GM18909 (cell line): ENCODE measurements at regions not wholly inside any gene's neighbourhood (a gene's known extent, or its start where the extent isn't known, plus 50 kb on each side); places are given as distances from the start of the nearest gene placed in this dataset.

ENCODE experiments used
- ATAC-seq: cut with Tn5 transposase; IDR thresholded peaks from one replicate; pipeline ENCODE4 v1.9.1; 2021; ENCODE audit warnings: mild to moderate bottlenecking; ENCODE audit not compliant: unreplicated experiment, poor library complexity

DNA sequence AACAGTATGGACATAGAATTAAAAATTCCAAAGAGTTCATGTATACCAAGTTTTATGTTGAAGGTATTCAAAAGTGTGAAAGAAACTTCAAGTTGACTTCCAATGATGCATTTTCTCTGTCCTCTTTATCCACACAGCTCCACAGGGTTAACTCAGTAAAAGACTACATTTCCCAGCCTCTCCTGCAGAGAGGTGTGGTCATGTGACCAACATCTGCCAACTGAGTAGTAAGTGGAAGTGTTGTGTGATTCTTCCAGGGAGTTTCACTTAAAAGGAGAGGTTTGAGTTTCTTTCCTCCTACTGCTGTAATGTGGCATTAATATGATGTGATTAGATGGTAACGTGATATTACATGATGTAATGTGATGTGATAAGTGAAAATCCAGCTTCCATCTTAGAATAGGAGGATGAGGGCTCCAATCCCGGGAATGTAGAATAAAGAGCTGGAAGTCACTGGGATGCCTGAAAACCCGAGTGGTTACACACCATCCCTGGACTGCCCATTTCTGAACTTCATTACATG lies 280.6 kb downstream of the ARRDC4 start:
- no peak for ATAC-seq

DNA sequence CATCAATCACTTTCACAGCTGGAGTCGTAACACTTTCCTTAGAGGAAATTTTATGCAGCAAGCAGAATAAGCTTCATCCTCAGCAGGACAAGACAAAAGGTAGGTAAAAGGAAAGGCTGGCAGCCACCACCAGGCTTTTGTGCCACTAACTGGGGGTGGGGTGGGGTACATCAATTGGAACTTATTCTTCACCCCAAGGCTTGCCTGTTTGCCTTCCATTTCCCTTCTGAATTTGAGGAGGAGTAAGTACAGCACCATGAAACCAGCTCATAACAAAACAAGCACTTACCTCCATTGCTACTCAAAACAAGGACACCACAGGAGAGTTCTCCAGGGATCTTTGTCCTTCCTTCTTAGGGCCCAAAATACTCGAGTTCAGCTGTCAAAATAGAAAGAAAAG lies 296.8 kb downstream of the ARRDC4 start:
- no peak for ATAC-seq

DNA sequence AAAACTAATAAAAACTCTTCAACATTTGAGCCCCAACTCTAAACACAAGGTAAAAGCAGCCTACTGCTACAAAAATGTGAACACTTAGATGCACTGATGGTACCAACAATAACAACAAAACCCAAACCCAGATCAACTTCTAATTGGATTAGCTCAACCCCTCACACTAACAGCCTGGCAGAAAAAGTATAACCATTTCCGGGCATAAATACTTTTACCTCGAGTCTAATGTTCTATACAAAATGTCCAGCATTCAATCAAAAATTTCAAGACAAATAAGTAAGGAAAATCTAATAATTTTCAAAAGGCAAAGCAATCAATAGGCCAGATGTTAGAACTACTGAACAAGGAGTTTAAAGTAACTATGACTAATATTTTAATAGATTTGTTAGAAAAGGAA lies 303.3 kb downstream of the ARRDC4 start:
- ATAC-seq, result no peak

DNA sequence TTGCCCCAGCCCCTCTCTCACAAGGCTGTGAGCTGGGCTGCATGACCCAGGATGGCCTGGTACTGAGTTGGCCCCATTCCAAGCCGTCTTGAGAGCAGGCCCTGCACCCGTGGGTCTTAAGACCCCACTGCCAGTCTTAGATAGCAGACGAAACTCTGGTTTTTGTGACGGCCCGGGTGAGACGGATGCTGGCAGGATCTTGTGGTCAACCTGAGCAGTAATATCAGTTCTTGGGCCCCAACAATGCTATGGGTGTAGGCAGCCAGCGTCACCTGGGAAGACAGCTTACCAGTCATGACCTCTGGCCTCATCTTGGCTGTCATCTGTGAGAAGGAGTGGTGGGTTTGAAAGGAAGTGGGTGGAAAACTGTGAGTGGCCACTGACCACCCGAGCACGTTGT lies 305.8 kb downstream of the ARRDC4 start:
- ATAC-seq, result no peak

DNA sequence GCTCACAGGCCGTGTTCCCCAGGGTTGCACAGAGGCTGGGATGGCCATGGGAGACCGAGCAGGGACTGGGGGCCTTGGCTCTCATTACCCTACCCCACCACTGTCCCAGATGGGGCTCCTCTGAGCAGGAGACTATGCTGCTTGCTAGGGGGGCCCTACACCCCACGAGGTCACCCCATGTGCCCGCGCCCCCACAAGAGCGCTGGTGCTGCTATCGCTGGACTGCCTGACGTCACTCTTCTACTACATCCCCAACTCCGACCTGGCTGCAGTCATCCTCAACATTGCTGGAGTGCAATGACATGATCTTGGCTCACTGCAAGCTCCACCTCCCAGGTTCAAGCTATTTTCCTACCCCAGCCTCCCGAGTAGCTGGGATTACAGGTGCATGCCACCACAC lies 307.7 kb downstream of the ARRDC4 start:
- ATAC-seq, result no peak

DNA sequence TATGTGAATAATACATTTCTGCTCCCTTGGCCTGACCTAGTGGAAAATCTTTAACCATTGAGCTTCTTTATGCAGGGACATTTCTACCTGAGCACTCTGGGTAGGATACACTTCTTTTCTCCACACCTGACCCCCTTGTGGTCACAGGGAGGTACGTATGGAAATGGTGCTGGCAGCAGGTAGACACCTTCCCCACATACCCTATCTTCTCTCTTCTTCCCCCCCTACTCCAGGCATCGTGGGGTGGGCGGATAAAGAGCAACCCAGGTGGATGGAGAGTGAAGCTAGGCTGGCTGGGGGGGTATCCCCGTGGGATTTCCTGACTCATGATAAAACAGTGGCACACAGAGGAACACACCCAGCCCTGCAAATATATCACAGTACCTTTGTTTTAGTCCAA lies 312.1 kb downstream of the ARRDC4 start:
- no peak for ATAC-seq

DNA sequence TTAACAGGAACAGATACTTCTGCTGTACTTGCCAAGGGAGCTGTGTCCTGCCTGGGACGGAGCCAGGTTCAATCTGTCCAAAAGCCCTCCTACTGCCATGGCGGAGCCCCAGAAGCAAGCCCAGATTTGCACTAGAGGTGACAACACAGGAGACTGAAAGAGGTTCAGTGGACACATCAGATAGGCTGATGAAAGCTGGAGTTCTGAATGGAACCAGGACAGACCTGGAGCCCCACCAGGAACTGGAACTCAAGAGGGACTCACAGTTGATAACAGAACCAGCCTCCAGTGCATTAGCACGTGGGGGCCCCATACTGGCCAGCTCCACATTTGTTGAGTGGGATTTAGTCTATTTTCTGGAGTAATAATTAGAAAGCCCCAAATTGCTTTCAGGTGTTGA lies 315.5 kb downstream of the ARRDC4 start:
- ATAC-seq, result no peak

DNA sequence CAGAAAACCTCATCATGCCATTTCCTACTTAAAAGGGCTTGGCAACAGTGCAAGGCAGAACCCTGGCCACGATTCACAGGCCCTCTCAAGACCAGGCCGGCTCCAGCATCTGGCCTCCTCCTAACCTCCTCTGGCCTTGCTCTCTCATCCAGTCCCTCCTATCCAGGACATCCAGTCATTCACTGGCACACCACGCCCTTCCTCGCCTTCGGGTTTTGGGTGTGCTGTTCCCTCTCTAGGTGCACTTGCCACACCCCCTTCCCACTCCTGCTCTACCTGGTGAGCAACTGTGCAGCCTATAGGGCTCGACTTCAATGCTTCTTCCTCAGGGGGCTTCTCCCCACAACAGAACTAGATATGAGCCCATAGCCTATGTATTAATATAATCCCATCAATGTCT lies 317.1 kb downstream of the ARRDC4 start:
- ATAC-seq, result no peak

DNA sequence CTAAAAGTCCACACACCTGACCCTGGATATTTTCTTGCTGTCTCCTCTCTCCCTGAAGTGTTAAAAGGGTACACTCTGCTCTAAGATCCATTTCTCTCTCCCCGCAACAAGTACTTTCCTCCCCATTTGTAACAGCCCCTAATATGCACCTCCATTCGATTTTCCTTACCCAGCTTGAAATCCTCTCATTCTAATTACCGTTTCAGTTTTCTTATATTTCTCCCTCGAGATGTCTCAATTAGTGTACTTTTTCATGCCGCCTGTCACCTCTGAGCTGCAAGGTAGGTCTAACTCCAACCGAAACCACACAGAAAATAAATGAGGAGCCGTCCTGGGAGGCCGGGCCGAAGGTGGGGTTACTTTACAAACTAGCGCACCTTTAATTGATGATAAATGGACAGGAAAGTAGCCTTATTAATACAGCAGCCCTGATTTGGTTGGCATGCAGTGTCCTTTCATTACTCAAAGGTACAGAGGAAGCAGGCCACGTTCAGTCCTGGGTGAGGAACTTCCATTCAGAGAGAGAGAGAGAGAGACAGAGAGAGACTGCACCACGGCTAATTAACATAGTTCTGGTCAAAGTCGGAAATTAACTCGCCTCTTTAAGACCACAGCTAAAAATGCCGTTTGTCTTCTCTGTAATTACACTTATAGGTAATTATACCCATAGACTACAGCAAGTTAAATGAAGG lies 319.9 kb downstream of the ARRDC4 start:
- ATAC-seq, result no peak

DNA sequence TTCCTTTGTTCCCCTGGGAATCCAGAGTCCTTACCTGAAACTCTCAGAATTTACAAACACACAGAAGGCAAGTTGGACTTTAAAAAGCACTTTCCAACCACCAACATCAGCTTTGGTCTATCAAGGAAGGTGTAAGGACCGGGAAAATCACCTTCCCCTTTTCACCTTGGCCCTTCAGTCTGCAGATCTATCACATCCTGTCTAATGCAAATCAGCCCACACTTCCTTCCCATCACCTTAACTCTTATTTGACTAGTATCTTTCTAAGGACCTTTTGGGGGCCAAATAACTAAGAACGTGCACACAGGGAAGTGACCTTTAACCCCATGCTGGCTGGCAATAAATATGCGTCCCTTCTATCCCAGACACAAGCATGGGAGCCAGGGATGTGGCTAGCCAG lies 320.6 kb downstream of the ARRDC4 start:
- ATAC-seq, result no peak

DNA sequence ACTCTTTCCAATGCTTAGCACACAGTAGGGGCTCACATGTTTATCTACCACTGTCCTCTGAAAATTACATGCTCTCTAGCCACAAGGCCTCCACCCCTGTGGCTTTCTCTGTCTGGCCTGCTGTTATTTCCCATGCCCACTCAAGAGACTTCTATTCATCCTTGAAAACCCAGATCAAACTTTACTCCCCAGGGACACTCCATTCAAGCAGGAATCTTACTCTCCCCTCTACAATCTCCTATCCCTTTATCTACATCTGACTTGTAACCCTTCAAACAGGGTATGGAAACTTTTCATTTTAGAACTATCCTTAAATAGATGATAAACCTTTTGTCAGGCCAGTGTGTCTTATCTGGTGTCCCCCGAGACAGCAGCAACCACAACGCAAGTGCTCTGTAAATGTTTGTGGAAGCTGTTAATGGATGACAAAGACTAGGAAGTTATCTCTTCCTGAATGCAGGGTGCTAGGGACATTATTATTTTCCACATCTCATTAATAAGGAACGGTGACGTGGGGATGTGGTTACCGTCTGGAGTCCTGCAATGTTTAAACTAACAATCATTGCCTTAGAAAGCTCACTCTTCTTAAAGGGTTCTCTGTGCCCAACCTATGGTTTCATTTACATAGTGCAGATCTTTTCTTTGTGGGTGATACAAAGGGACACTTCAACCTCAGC lies 322.3 kb downstream of the ARRDC4 start:
- peak; percentile 80 for ATAC-seq

DNA sequence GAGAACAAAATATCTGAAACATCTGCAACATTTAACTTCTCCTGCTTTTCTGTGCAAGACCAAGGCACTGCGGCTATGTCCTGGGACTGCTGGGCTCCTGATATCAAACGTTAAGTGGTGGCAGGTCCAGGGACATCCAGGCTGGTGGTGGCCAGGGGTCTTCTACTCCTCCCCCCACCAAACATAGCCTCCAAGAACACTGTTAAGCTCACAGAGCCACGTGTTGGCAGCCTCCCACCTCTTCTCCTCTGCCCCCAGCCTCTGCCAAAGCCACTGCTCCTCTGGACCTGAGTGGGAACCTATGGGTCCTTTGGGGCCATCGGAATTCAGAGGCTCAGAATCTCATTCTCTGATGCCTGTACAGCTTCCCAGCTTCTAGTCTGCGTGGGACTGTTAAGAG lies 325.7 kb downstream of the ARRDC4 start:
- no peak for ATAC-seq

DNA sequence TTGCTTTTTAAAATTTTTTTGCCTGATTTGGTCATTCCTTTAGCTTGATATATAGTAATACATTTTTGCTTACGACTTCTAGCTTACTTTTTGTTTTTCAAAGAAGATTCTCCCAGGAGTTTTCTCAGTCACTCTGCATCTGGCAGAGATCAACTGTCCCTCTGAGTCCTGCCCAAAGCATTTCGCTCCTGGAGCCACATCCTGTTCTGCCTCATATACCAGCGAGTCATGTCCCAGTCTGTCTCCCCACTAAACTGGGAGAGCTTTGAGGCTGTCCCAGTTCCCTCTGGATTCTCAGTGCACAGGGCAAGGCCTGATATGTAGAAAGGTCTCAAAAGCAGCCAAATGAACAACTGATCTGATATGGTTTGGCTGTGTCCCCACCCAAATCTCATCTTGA lies 326.3 kb downstream of the ARRDC4 start:
- no peak for ATAC-seq

DNA sequence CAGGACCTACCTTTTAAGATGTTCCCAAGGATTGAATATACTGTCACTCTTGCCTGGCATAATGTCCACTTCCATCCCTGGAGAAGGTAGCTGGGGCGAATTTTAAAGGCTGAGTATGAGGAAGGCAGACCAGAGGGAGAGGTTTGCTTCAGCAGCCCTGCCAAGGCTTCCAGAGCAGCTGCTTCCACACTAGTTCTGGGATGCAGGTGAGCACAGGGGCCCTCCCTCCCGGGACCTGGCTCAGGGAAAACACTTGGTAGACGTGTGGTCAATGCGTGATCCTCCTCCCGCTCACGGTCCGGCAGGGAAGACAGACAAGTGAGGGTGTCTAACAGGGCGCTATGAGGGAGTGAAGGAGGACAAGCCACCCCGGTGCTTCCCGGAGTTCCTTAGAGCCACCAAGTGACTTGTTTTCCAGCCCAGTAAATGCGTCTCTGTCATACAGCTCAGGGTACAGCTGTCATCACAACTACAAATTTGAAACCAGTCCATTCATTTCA lies 327.6 kb downstream of the ARRDC4 start:
- no peak for ATAC-seq

DNA sequence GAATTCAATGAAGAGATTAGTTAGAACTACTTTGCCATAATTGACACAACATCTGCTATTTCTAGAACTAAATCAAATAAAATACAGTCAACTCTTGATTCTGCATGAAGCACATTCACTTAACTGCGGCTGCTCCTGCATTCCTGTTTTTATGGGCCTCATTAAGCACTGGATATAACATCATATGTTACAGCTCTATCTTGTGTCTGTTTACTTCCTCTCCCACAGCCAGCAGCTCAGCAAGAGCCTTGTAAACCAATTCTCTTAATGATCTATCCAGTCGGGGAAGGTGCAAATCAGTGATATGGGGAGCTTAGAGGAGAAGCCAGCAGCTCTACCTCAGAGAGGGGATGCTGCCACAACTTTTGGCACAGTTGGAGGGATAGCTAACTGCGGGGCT lies 329.2 kb downstream of the ARRDC4 start:
- no peak for ATAC-seq

DNA sequence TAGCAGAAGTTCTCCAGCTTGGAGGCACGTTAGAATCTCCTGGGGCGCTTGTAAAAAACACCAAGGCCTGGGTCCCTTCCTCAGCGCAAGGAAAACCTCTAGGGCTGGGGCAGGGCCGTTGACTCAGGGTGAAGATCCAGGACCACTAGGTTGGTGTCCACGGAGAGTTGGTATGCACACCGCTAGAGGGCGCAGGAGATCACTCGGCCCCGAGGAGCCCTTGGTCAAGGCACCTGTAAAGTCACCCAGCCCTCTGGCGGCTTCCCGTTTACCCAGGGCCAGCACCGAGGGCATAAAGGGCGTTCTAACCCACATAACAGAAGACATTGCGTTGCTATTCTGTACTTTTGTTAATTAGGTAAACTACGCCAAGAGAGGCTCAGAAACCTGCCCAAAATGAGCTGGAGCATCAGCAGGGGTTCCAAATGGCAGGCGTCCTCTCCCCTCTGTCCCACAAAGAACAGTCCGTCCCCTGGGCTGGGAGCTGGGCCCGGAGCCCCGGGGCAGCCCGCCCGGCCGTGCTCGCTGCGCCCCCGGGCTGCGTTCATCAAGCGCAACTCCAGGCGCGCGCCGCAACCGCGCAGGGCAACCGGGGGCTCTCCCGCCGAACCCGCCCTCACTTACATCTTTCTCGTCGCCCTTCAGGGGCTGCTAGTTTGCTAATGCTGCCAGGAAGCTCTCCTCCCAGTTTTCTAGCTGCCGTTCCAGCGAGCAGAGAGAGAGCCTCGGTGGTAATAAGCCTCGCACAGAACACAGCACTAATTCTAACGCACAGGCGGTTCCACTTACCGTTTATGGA lies 332.1 kb downstream of the ARRDC4 start:
- peak; percentile 86 for ATAC-seq

DNA sequence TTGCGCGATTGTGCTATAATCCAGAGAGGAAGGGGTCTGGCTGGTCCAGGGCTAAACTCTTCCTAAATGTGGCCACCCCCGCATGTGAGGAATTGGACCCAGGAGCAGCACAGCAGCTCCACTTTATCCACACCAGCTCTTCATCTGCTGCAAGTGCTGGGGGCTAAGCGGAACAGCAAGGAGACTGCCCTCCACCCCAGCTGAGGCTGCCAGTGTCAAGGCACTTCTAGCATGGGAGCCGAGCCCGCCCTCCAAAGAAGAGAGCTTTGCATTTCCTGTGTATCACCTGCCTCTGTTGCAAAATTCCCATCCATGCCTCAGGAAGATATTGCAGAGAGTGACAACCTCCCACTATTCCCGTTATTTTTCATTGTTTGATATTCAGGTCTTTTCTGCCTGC lies 333.6 kb downstream of the ARRDC4 start:
- ATAC-seq, result no peak

DNA sequence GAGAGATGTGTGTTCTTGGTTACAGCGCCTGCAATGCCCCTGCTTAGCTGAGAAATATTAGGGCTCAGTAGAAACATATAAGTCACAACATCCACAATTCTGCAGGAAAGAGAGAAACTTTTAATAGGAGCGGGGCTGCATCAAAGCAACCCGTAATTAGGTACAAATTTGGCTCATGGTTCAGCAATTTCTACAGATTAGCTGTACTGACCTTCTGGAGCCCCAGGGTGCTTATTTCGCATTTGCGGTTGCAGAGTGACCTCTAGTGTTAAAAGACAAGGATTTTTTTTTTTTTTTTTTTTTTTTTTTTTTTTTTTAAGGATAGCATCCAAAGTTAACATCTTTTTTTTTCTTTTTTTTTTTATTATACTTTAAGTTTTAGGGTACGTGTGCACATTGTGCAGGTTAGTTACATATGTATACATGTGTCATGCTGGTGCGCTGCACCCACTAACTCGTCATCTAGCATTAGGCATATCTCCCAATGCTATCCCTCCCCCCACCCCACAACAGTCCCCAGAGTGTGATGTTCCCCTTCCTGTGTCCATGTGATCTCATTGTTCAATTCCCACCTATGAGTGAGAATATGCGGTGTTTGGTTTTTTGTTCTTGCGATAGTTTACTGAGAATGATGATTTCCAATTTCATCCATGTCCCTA lies 334.7 kb downstream of the ARRDC4 start:
- peak; percentile 41 for ATAC-seq

DNA sequence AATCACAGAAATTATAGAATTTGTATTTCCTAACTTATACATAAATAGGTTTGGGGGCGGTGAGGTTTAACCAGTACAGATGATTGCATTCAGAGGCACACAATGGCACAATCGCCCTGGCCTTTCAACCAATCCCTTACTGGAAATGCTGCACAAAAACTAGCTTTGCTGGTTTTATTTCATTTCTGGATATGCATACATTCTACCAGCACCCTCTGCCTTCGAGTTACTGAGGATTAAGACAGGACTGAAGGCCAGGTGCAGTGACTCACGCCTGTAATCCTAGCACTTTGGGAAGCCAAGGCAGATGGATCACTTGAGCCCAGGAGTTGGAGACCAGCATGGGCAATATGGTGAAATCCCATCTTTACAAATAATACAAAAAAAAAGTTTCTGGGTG lies 336.1 kb downstream of the ARRDC4 start:
- ATAC-seq, result no peak

DNA sequence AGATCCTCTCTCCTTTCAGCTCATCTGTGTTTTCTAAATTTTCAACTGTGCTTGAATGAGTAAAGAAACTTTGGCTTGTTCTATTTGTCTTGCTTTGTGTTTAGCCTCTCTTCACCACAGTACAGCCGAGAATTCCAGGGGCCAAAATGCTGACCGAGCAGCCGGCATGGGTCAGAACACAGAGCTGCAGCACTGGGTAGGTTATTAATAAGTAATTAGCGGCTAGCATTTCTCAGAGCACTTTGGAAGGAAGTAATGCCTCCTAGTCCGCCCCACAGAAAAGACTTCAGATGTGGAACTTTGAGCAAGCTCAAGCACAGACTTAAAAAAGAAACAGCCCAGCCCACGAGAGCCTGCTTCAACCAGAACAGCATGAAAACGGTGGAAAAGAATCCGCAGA lies 343.9 kb downstream of the ARRDC4 start:
- ATAC-seq, result no peak

DNA sequence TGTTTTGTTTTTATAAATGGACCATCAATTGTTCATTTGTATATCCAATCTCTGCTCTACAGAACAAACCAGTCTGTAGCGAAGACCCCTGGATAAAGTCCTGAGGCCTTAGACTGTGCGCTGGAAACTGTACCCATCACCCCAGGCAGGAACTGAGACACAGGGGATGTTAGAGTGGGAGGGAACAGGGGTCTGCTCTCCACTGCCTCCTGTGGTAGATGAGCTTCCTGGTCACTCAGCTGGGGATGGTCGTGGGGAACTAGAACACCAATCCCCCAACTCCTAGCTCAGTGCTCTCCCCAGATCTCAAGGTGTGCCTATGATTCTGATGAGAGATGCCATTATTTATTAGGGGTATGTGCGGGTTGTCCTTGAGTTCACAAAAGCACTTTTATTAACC lies 340.2 kb upstream of the IGF1R start:
- no peak for ATAC-seq
